WTC11 (cell line): ENCODE measurements at regions not wholly inside any gene's neighbourhood (a gene's known extent, or its start where the extent isn't known, plus 50 kb on each side); places are given as distances from the start of the nearest gene placed in this dataset.

Experiments used
- TF ChIP-seq, protein P1 (sequence below): sonication (generic); formaldehyde crosslinking; IDR thresholded peaks from 2 replicates; pipeline ENCODE4 v1.8.0; 2022; ENCODE audit warnings: mild to moderate bottlenecking, missing genetic modification reagents
- TF ChIP-seq, protein P2 (sequence below): fragments of 200-600 bp; IDR thresholded peaks from 2 replicates; pipeline ENCODE4 v1.8.0; 2022; ENCODE audit warnings: antibody characterized with exemption

DNA sequence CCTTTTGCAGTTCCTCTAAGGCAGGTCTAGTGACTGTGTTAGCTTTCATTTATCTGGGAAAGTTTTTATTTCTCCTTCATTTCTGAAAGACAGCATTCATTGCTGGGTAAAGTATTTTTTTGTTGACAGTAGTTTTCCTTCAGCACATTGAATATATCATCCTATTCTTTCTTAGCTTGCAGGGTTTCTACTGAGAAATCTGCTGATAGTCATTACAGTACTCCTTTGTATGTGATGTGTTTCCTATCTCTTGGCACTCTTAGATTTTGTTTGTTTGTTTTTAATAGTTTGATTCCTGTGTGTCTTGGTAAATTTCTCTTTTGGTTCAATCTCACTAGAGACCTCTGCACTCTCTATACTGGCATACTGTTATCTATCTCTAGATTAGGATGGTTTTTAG is 1667.9 kb downstream of the SLITRK1 start:
- TF ChIP-seq, protein P1, sequence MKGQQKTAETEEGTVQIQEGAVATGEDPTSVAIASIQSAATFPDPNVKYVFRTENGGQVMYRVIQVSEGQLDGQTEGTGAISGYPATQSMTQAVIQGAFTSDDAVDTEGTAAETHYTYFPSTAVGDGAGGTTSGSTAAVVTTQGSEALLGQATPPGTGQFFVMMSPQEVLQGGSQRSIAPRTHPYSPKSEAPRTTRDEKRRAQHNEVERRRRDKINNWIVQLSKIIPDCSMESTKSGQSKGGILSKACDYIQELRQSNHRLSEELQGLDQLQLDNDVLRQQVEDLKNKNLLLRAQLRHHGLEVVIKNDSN = no peak
- TF ChIP-seq, protein P2, sequence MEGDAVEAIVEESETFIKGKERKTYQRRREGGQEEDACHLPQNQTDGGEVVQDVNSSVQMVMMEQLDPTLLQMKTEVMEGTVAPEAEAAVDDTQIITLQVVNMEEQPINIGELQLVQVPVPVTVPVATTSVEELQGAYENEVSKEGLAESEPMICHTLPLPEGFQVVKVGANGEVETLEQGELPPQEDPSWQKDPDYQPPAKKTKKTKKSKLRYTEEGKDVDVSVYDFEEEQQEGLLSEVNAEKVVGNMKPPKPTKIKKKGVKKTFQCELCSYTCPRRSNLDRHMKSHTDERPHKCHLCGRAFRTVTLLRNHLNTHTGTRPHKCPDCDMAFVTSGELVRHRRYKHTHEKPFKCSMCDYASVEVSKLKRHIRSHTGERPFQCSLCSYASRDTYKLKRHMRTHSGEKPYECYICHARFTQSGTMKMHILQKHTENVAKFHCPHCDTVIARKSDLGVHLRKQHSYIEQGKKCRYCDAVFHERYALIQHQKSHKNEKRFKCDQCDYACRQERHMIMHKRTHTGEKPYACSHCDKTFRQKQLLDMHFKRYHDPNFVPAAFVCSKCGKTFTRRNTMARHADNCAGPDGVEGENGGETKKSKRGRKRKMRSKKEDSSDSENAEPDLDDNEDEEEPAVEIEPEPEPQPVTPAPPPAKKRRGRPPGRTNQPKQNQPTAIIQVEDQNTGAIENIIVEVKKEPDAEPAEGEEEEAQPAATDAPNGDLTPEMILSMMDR = no peak
